Stomach (tissue), 4 donors: ENCODE measurements at regions not wholly inside any gene's neighbourhood (a gene's known extent, or its start where the extent isn't known, plus 50 kb on each side); places are given as distances from the start of the nearest gene placed in this dataset.

Source experiments
- POLR2A ChIP-seq, 4 donors: fragments of 450-650 bp; IDR thresholded peaks; one replicate each; pipeline ENCODE4 v1.6.1; 2016; ENCODE audit warnings: antibody characterized with exemption in 4 of 4, control low read depth in 2 of 4, mild to moderate bottlenecking in 1 of 4, moderate library complexity in 1 of 4
- TF ChIP-seq, protein P1 (sequence below), 7 experiments: fragments of 450-650 bp in 4 of 7; fragments of 200-600 bp in 3 of 7; sonication (generic) in 3 of 7; IDR thresholded peaks; one replicate each; pipeline ENCODE4 v1.5.1; 2016 to 2019; ENCODE audit warnings: antibody characterized with exemption in 7 of 7, control low read depth in 2 of 7, mild to moderate bottlenecking in 1 of 7

GRCh38 chr2:37858400-37858711 is 66.7 kb upstream of the RMDN2 start:
- TF ChIP-seq, protein P1, sequence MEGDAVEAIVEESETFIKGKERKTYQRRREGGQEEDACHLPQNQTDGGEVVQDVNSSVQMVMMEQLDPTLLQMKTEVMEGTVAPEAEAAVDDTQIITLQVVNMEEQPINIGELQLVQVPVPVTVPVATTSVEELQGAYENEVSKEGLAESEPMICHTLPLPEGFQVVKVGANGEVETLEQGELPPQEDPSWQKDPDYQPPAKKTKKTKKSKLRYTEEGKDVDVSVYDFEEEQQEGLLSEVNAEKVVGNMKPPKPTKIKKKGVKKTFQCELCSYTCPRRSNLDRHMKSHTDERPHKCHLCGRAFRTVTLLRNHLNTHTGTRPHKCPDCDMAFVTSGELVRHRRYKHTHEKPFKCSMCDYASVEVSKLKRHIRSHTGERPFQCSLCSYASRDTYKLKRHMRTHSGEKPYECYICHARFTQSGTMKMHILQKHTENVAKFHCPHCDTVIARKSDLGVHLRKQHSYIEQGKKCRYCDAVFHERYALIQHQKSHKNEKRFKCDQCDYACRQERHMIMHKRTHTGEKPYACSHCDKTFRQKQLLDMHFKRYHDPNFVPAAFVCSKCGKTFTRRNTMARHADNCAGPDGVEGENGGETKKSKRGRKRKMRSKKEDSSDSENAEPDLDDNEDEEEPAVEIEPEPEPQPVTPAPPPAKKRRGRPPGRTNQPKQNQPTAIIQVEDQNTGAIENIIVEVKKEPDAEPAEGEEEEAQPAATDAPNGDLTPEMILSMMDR (IDR thresholded peaks at IDR 0.05), result no peak
- no peak for TF ChIP-seq POLR2A (IDR thresholded peaks at IDR 0.05)
